ENCODE measurements at regions not wholly inside any gene's neighbourhood (a gene's known extent, or its start where the extent isn't known, plus 50 kb on each side); places are given as distances from the start of the nearest gene placed in this dataset.

GRCh38 chr5:84487963-84488362 is 103.3 kb upstream of the EDIL3 start:
- FAIRE-seq, result no peak
- intact Hi-C loops (cut with DNase I), result no loop called here
- Histone ChIP-seq H3K4me3 (ENCODE audit: low read length in 3 of 3) (no peak overlapping the region), H3K27ac (ENCODE audit: low read depth in 2 of 2, low read length in 2 of 2) (no peak overlapping the region), H3K27me3 (ENCODE audit: control insufficient read depth, insufficient read depth, low read length) (no peaks in the 10 kb centered on the region), H3K4me1 (ENCODE audit: control insufficient read depth in 2 of 3, insufficient read depth in 2 of 3, low read depth in 1 of 3, low read length in 3 of 3) (no peaks in the 10 kb centered on the region), H3K9me3 (ENCODE audit: control insufficient read depth in 2 of 3, insufficient read depth in 1 of 3, low read length in 3 of 3) (no peaks in the 10 kb centered on the region), H3K9ac (ENCODE audit: low read length in 3 of 3) (no peak overlapping the region), H3K36me3 (ENCODE audit: control insufficient read depth in 2 of 3, insufficient read depth in 3 of 3, low read length in 3 of 3) (no peaks in the 10 kb centered on the region)
- DNase-seq, result no peak
- no peak for TF ChIP-seq CTCF (IDR thresholded peaks at IDR 0.05; ENCODE audit: borderline replicate concordance, extremely low read depth, insufficient read depth)

- H3K9ac ChIP-seq (ENCODE audit: low read length in 3 of 3), result no peak overlapping the region
- no peaks in the 10 kb centered on the region for H3K36me3 ChIP-seq (ENCODE audit: control insufficient read depth in 2 of 3, insufficient read depth in 3 of 3, low read length in 3 of 3)
- H3K27me3 ChIP-seq (ENCODE audit: control insufficient read depth, insufficient read depth, low read length), result no peaks in the 10 kb centered on the region
- H3K9me3 ChIP-seq (ENCODE audit: control insufficient read depth in 2 of 3, insufficient read depth in 1 of 3, low read length in 3 of 3), result no peaks in the 10 kb centered on the region
- H3K4me3 ChIP-seq (ENCODE audit: low read length in 3 of 3), result no peak overlapping the region
- TF ChIP-seq CTCF (IDR thresholded peaks at IDR 0.05; ENCODE audit: borderline replicate concordance, extremely low read depth, insufficient read depth), result no peak
- FAIRE-seq, result no peak
- H3K27ac ChIP-seq (ENCODE audit: low read depth in 2 of 2, low read length in 2 of 2), result no peak overlapping the region
- no peak for DNase-seq
- intact Hi-C loops (cut with DNase I), result no loop called here
- H3K4me1 ChIP-seq (ENCODE audit: control insufficient read depth in 2 of 3, insufficient read depth in 2 of 3, low read depth in 1 of 3, low read length in 3 of 3), result no peaks in the 10 kb centered on the region
These were observed 96.4 kb upstream of the EDIL3 start for GRCh38 chr5:84480873-84481637.

- Histone ChIP-seq H3K27ac (ENCODE audit: low read depth in 2 of 2, low read length in 2 of 2) (no peak overlapping the region), H3K27me3 (ENCODE audit: control insufficient read depth, insufficient read depth, low read length) (no peaks in the 10 kb centered on the region), H3K9ac (ENCODE audit: low read length in 3 of 3) (no peak overlapping the region), H3K4me3 (ENCODE audit: low read length in 3 of 3) (no peak overlapping the region), H3K4me1 (ENCODE audit: control insufficient read depth in 2 of 3, insufficient read depth in 2 of 3, low read depth in 1 of 3, low read length in 3 of 3) (no peaks in the 10 kb centered on the region), H3K36me3 (ENCODE audit: control insufficient read depth in 2 of 3, insufficient read depth in 3 of 3, low read length in 3 of 3) (no peaks in the 10 kb centered on the region), H3K9me3 (ENCODE audit: control insufficient read depth in 2 of 3, insufficient read depth in 1 of 3, low read length in 3 of 3) (no peaks in the 10 kb centered on the region)
- FAIRE-seq (no peak), DNase-seq (no peak)
- no peak for TF ChIP-seq CTCF (IDR thresholded peaks at IDR 0.05; ENCODE audit: borderline replicate concordance, extremely low read depth, insufficient read depth)
- intact Hi-C loops (cut with DNase I), result no loop called here
These were observed 93.9 kb upstream of the EDIL3 start for GRCh38 chr5:84478603-84479002.

- Histone ChIP-seq H3K4me1 (ENCODE audit: control insufficient read depth in 2 of 3, insufficient read depth in 2 of 3, low read depth in 1 of 3, low read length in 3 of 3) (no peaks in the 10 kb centered on the region), H3K27ac (ENCODE audit: low read depth in 2 of 2, low read length in 2 of 2) (no peak overlapping the region), H3K9me3 (ENCODE audit: control insufficient read depth in 2 of 3, insufficient read depth in 1 of 3, low read length in 3 of 3) (no peaks in the 10 kb centered on the region), H3K4me3 (ENCODE audit: low read length in 3 of 3) (no peak overlapping the region), H3K36me3 (ENCODE audit: control insufficient read depth in 2 of 3, insufficient read depth in 3 of 3, low read length in 3 of 3) (no peaks in the 10 kb centered on the region), H3K27me3 (ENCODE audit: control insufficient read depth, insufficient read depth, low read length) (no peaks in the 10 kb centered on the region), H3K9ac (ENCODE audit: low read length in 3 of 3) (no peak overlapping the region)
- DNase-seq (no peak), FAIRE-seq (no peak)
- TF ChIP-seq CTCF (IDR thresholded peaks at IDR 0.05; ENCODE audit: borderline replicate concordance, extremely low read depth, insufficient read depth), result no peak
- intact Hi-C loops (cut with DNase I), result no loop called here
These were observed 92.8 kb upstream of the EDIL3 start for GRCh38 chr5:84477485-84477884.

Data from kidney (tissue), 13 donors.